ENCODE measurements at regions not wholly inside any gene's neighbourhood (a gene's known extent, or its start where the extent isn't known, plus 50 kb on each side); places are given as distances from the start of the nearest gene placed in this dataset.

- H3K4me1 ChIP-seq (ENCODE audit: control insufficient read depth in 1 of 2, insufficient read depth in 2 of 2, low read depth in 1 of 2, low read length in 1 of 2): no peaks in the 10 kb centered on the region
- H3K9me3 ChIP-seq: no peaks in the 10 kb centered on the region
- ChIA-PET CTCF (interaction anchor here (0.9 kb wide), 1 partner anchor 203 kb away, joined by 3 read pairs; no protein-coding TSS in a partner anchor), POLR2A (no interaction called here)
- no peaks in the 10 kb centered on the region for H3K9me2 ChIP-seq
- no peaks in the 10 kb centered on the region for H4K20me1 ChIP-seq (ENCODE audit: insufficient read depth)
- 72% methylated on average over 1 of the region's 1 CpG for WGBS (ENCODE audit: low lambda C conversion rate)
- H3K4me2 ChIP-seq: no peak overlapping the region
- TF ChIP-seq MAX (IDR thresholded peaks at IDR 0.05; ENCODE audit: low read depth) (no peak), FOSL2 (IDR thresholded peaks at IDR 0.05; ENCODE audit: borderline replicate concordance, low read depth) (no peak), RFX5 (IDR thresholded peaks at IDR 0.05; ENCODE audit: low read length) (no peak), RCOR1 (IDR thresholded peaks at IDR 0.05; ENCODE audit: low read length) (no peak), GATA2 (CRISPR knock-in tag; IDR thresholded peaks at IDR 0.05) (no peak), EZH2phosphoT487 (IDR thresholded peaks at IDR 0.05; ENCODE audit: borderline replicate concordance, low read depth) (no peak), EP300 (IDR thresholded peaks at IDR 0.05; ENCODE audit: borderline replicate concordance in 1 of 2, low read depth in 1 of 2, low read length in 1 of 2) (no peak), FOXJ3 (CRISPR knock-in tag; IDR thresholded peaks at IDR 0.05) (no peak)
- no peak overlapping the region for H3K9ac ChIP-seq
- H3K27me3 ChIP-seq (ENCODE audit: insufficient read depth): no peaks in the 10 kb centered on the region
- no peak overlapping the region for H3K4me3 ChIP-seq (ENCODE audit: low read depth in 2 of 2, low read length in 1 of 2)
- no peaks in the 10 kb centered on the region for H3F3A ChIP-seq (replicated peaks; ENCODE audit: insufficient read depth)
- no peaks in the 10 kb centered on the region for H3K79me2 ChIP-seq (ENCODE audit: insufficient read depth)
- DNase-seq: no peak
- H2AFZ ChIP-seq (ENCODE audit: low read depth): no peak overlapping the region
- no peaks in the 10 kb centered on the region for H3K36me3 ChIP-seq (replicated peaks in 1 of 2; ENCODE audit: control insufficient read depth in 1 of 2, insufficient read depth in 2 of 2, low read length in 1 of 2)
- H3K27ac ChIP-seq (ENCODE audit: low read depth in 2 of 2, low read length in 1 of 2): no peak overlapping the region
Observed at GRCh38 chr3:168417016-168417415, 321.3 kb upstream of the GOLIM4 start.

GRCh38 chr3:168416446-168416845 lies 320.7 kb upstream of the GOLIM4 start:
- Histone ChIP-seq H4K20me1 (ENCODE audit: insufficient read depth) (no peaks in the 10 kb centered on the region), H3K4me2 (no peak overlapping the region), H3K27me3 (ENCODE audit: insufficient read depth) (no peaks in the 10 kb centered on the region), H3K9me3 (no peaks in the 10 kb centered on the region), H3F3A (replicated peaks; ENCODE audit: insufficient read depth) (no peaks in the 10 kb centered on the region), H2AFZ (ENCODE audit: low read depth) (no peak overlapping the region), H3K79me2 (ENCODE audit: insufficient read depth) (no peaks in the 10 kb centered on the region), H3K4me3 (ENCODE audit: low read depth in 2 of 2, low read length in 1 of 2) (no peak overlapping the region), H3K36me3 (replicated peaks in 1 of 2; ENCODE audit: control insufficient read depth in 1 of 2, insufficient read depth in 2 of 2, low read length in 1 of 2) (no peaks in the 10 kb centered on the region), H3K4me1 (ENCODE audit: control insufficient read depth in 1 of 2, insufficient read depth in 2 of 2, low read depth in 1 of 2, low read length in 1 of 2) (no peaks in the 10 kb centered on the region), H3K9me2 (no peaks in the 10 kb centered on the region), H3K9ac (no peak overlapping the region), H3K27ac (ENCODE audit: low read depth in 2 of 2, low read length in 1 of 2) (no peak overlapping the region)
- no peak for DNase-seq
- POLR2A ChIA-PET: no interaction called here
- TF ChIP-seq EP300 (IDR thresholded peaks at IDR 0.05; ENCODE audit: borderline replicate concordance in 1 of 2, low read depth in 1 of 2, low read length in 1 of 2) (no peak), GABPA (IDR thresholded peaks at IDR 0.05; ENCODE audit: low read depth) (no peak), SIN3A (IDR thresholded peaks at IDR 0.05; ENCODE audit: borderline replicate concordance, low read depth, low read length) (no peak), EZH2phosphoT487 (IDR thresholded peaks at IDR 0.05; ENCODE audit: borderline replicate concordance, low read depth) (no peak), RXRA (IDR thresholded peaks at IDR 0.05; ENCODE audit: borderline replicate concordance, low read depth) (no peak), NFIC (IDR thresholded peaks at IDR 0.05; ENCODE audit: borderline replicate concordance) (no peak), FOSL2 (IDR thresholded peaks at IDR 0.05; ENCODE audit: borderline replicate concordance, low read depth) (no peak), FOXJ3 (CRISPR knock-in tag; IDR thresholded peaks at IDR 0.05) (no peak), IRF3 (IDR thresholded peaks at IDR 0.05; ENCODE audit: low read depth, low read length) (no peak), MXI1 (IDR thresholded peaks at IDR 0.05; ENCODE audit: low read depth, low read length) (no peak), TAF1 (IDR thresholded peaks at IDR 0.05; ENCODE audit: borderline replicate concordance, low read depth, low read length) (no peak), TCF12 (IDR thresholded peaks at IDR 0.05) (no peak), CTCF (IDR thresholded peaks at IDR 0.05) (no peak), MEF2A (IDR thresholded peaks at IDR 0.05; ENCODE audit: borderline replicate concordance, low read depth) (no peak), MAX (IDR thresholded peaks at IDR 0.05; ENCODE audit: low read depth) (no peak), ELF1 (IDR thresholded peaks at IDR 0.05) (no peak), RAD21 (IDR thresholded peaks at IDR 0.05; ENCODE audit: low read length) (no peak), CHD2 (IDR thresholded peaks at IDR 0.05; ENCODE audit: low read length, partially characterized antibody) (no peak)
- CTCF ChIA-PET: interaction anchor here (0.9 kb wide), 1 partner anchor 204 kb away, joined by 3 read pairs; no protein-coding TSS in a partner anchor
- 70% methylated on average over 6 of the region's 6 CpGs for WGBS (ENCODE audit: low lambda C conversion rate)

All from SK-N-SH (cell line).